GM21786 (cell line): ENCODE measurements at regions not wholly inside any gene's neighbourhood (a gene's known extent, or its start where the extent isn't known, plus 50 kb on each side); places are given as distances from the start of the nearest gene placed in this dataset.

Experiments used
- ATAC-seq: cut with Tn5 transposase; IDR thresholded peaks from one replicate; pipeline ENCODE4 v1.9.1; 2021; ENCODE audit not compliant: unreplicated experiment

- ATAC-seq, result no peak
Observed at GRCh38 chr3:31482493-31483200, 50.1 kb upstream of the STT3B start.
